Uterus (tissue), 2 donors: ENCODE measurements at regions not wholly inside any gene's neighbourhood (a gene's known extent, or its start where the extent isn't known, plus 50 kb on each side); places are given as distances from the start of the nearest gene placed in this dataset.

ENCODE experiments used
- POLR2A ChIP-seq, 2 donors: fragments of 450-650 bp; IDR thresholded peaks; one replicate each; pipeline ENCODE4 v1.6.1; 2016; ENCODE audit warnings: antibody characterized with exemption in 2 of 2, mild to moderate bottlenecking in 1 of 2, moderate library complexity in 1 of 2
- TF ChIP-seq, protein P1 (sequence below), 4 experiments: fragments of 200-600 bp in 2 of 4; fragments of 450-650 bp in 2 of 4; sonication (generic) in 2 of 4; IDR thresholded peaks; one replicate each; pipeline ENCODE4 v1.5.1; 2016 to 2019; ENCODE audit warnings: antibody characterized with exemption in 4 of 4, mild to moderate bottlenecking in 2 of 4, moderate library complexity in 1 of 4

DNA sequence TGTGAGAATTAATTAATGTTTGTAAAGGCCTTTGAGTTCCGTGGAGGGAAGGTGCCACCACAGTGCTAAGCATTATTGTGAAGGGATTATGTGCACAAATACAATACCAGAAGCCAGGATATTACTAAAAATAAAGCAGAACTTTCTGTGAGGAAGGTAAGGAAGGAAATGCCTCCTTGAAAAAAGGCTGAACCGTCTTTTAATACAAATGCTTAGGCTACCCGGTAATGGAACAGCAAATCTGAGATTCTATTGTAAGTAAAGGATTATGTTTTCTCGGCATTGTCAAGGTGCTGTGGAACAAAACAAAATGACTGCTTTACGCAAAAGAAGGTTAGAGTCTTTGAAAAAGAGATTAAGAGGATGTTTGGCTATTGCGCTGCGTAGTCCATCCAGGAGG, 57.9 kb upstream of the SPRY1 start:
- no peak for TF ChIP-seq POLR2A (IDR thresholded peaks at IDR 0.05)
- TF ChIP-seq, protein P1, sequence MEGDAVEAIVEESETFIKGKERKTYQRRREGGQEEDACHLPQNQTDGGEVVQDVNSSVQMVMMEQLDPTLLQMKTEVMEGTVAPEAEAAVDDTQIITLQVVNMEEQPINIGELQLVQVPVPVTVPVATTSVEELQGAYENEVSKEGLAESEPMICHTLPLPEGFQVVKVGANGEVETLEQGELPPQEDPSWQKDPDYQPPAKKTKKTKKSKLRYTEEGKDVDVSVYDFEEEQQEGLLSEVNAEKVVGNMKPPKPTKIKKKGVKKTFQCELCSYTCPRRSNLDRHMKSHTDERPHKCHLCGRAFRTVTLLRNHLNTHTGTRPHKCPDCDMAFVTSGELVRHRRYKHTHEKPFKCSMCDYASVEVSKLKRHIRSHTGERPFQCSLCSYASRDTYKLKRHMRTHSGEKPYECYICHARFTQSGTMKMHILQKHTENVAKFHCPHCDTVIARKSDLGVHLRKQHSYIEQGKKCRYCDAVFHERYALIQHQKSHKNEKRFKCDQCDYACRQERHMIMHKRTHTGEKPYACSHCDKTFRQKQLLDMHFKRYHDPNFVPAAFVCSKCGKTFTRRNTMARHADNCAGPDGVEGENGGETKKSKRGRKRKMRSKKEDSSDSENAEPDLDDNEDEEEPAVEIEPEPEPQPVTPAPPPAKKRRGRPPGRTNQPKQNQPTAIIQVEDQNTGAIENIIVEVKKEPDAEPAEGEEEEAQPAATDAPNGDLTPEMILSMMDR (IDR thresholded peaks at IDR 0.05): no peak
